Duodenal mucosa (tissue), 2 donors: ENCODE measurements at regions not wholly inside any gene's neighbourhood (a gene's known extent, or its start where the extent isn't known, plus 50 kb on each side); places are given as distances from the start of the nearest gene placed in this dataset.

Source experiments
- H3K27ac ChIP-seq: one replicate; pipeline ENCODE4 v1.7.0; 2013; ENCODE audit warnings: low read depth, low read length
- H3K27me3 ChIP-seq, 2 donors: one replicate each; pipeline ENCODE4 v1.7.0; 2013; ENCODE audit warnings: low read length in 2 of 2, control low read depth in 1 of 2; ENCODE audit not compliant: insufficient read depth in 2 of 2, control insufficient read depth in 1 of 2
- H3K36me3 ChIP-seq, 2 donors: one replicate each; pipeline ENCODE4 v1.7.0; 2013; ENCODE audit warnings: low read length in 2 of 2, control low read depth in 1 of 2; ENCODE audit not compliant: insufficient read depth in 2 of 2, control insufficient read depth in 1 of 2
- H3K4me1 ChIP-seq, 2 donors: one replicate each; pipeline ENCODE4 v1.7.0; 2013; ENCODE audit warnings: low read length in 2 of 2, control low read depth in 1 of 2; ENCODE audit not compliant: insufficient read depth in 2 of 2, control insufficient read depth in 1 of 2
- H3K4me3 ChIP-seq, 2 donors: one replicate each; pipeline ENCODE4 v1.7.0; 2013; ENCODE audit warnings: low read length in 2 of 2, low read depth in 1 of 2
- H3K9ac ChIP-seq, 2 donors: one replicate each; pipeline ENCODE4 v1.7.0; 2013; ENCODE audit warnings: low read length in 2 of 2, low read depth in 1 of 2
- H3K9me3 ChIP-seq, 2 donors: one replicate each; pipeline ENCODE4 v1.7.0; 2013; ENCODE audit warnings: low read length in 2 of 2, control low read depth in 1 of 2; ENCODE audit not compliant: control insufficient read depth in 1 of 2

DNA sequence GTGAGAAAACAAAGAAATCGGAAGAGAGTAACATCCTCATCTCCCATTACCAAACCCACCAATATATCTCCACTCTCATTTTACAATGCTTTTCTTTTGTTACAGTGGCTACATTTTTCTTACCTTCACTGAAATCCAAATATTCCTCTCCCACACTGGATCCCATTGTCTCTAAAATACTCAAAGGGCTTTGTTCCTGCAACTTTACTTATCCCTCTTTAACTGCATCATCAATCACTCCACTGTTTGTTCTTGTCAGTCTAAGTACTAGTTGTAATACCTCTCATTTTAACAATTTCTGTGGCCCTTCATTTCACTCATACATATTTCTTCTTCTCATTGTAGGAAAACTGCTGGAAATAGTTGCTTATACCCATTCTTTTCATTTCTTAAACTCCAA lies 464.2 kb upstream of the PIK3C3 start:
- no peaks in the 10 kb centered on the region for H3K36me3 ChIP-seq
- no peaks in the 10 kb centered on the region for H3K4me1 ChIP-seq
- H3K9ac ChIP-seq: no peak overlapping the region
- H3K27me3 ChIP-seq: no peaks in the 10 kb centered on the region
- H3K9me3 ChIP-seq: no peaks in the 10 kb centered on the region
- H3K27ac ChIP-seq: no peak overlapping the region
- H3K4me3 ChIP-seq: no peak overlapping the region

GRCh38 chr18:41486575-41486974 lies 468.5 kb upstream of the PIK3C3 start:
- no peaks in the 10 kb centered on the region for H3K4me1 ChIP-seq
- no peaks in the 10 kb centered on the region for H3K36me3 ChIP-seq
- H3K9ac ChIP-seq: no peak overlapping the region
- no peak overlapping the region for H3K27ac ChIP-seq
- H3K9me3 ChIP-seq: no peaks in the 10 kb centered on the region
- H3K27me3 ChIP-seq: no peaks in the 10 kb centered on the region
- no peak overlapping the region for H3K4me3 ChIP-seq

DNA sequence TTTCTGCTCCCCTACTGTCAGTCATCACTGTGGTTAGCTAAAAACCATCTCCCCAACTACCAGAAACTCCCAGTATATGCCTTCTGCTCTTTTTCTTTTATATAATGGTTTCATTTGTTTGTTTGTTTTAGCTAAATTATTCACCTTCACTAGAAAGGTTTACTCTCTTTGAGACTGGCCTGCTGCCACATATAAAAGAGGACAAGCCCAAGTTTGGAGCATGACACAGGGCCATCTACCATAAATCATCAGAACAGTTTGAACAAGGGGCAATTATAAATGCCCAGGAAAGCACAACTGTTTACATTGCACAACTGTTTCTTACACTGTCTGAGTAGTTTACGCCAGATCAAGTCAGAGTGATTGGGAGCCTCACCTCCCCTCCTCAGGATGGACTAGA lies 471.0 kb upstream of the PIK3C3 start:
- Histone ChIP-seq H3K27ac (no peak overlapping the region), H3K9me3 (peaks cover 0 to 2% of the 10 kb centered on the region in 2 donors), H3K4me1 (no peaks in the 10 kb centered on the region), H3K4me3 (no peak overlapping the region), H3K9ac (no peak overlapping the region), H3K27me3 (no peaks in the 10 kb centered on the region), H3K36me3 (no peaks in the 10 kb centered on the region)

DNA sequence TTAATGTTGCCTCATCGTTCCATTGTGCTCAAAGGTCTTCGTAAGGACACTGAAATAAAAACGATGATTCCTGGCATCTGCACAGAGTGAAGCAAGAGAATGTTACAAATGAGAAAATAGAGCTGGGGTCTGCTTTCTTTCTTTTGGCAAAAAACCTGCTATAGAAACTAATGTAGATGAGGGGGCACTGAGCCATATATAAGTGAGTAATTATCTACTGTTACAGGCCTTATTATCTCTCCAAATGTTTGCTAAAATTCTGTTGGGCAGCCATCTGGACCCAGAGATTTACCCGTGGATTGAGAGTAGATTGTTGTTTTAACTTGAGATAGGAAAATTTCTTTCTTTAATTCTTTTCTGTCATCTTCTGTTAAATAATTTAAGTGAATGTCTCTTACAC lies 472.5 kb upstream of the PIK3C3 start:
- Histone ChIP-seq H3K4me3 (no peak overlapping the region), H3K4me1 (no peaks in the 10 kb centered on the region), H3K27ac (no peak overlapping the region), H3K9me3 (peaks cover 0 to 4% of the 10 kb centered on the region in 2 donors), H3K27me3 (no peaks in the 10 kb centered on the region), H3K9ac (no peak overlapping the region), H3K36me3 (no peaks in the 10 kb centered on the region)

GRCh38 chr18:41466436-41467160 lies 488.4 kb upstream of the PIK3C3 start:
- Histone ChIP-seq H3K9me3 (no peaks in the 10 kb centered on the region), H3K27me3 (no peaks in the 10 kb centered on the region), H3K4me1 (no peaks in the 10 kb centered on the region), H3K9ac (no peak overlapping the region), H3K4me3 (no peak overlapping the region), H3K36me3 (no peaks in the 10 kb centered on the region), H3K27ac (no peak overlapping the region)

GRCh38 chr18:41465386-41465785 lies 489.6 kb upstream of the PIK3C3 start:
- Histone ChIP-seq H3K9me3 (no peaks in the 10 kb centered on the region), H3K9ac (no peak overlapping the region), H3K27ac (no peak overlapping the region), H3K36me3 (no peaks in the 10 kb centered on the region), H3K27me3 (no peaks in the 10 kb centered on the region), H3K4me3 (no peak overlapping the region), H3K4me1 (no peaks in the 10 kb centered on the region)

DNA sequence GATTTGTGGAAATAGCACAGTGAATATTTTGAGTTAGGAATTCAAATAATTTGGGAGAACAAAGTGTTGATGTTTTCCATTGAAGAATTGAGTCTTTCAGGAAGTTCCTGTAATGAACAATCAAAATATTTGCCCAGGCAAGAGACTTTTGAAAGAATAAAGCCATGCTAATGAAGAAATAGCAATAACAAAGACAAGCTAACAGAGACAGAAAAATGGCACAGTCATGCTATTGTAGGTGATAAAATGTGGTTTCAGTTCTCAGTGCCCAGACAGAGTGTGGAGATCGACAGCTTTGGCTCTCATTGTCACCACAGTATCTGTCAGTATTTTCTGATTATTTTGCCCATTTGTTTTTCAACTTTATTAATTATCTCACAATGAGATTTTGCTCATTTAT lies 490.8 kb upstream of the PIK3C3 start:
- H3K27ac ChIP-seq: no peak overlapping the region

DNA sequence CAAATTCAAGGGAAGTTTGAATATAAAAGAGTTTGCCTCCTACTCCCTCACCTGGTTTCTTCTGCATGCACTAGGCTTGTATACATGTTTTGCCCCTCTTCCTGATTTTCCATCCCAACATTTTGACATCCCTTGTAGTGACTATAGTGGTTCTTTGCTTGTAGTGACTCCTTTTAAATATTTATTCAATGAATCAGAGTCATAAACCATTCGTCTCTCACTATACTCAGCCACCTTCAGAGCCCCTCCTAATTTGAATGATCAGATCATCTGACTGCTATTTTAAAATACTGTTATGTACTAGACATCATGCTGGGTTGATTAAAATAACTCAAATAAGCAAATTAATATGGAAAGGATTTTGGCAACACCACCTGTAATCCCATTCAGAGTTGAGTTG lies 492.1 kb upstream of the PIK3C3 start:
- Histone ChIP-seq H3K27me3 (no peaks in the 10 kb centered on the region), H3K36me3 (no peaks in the 10 kb centered on the region), H3K9me3 (no peaks in the 10 kb centered on the region), H3K4me3 (no peak overlapping the region), H3K9ac (no peak overlapping the region), H3K27ac (no peak overlapping the region), H3K4me1 (no peaks in the 10 kb centered on the region)

More for the DNA sequence above, 490.8 kb upstream of the PIK3C3 start:
- Histone ChIP-seq H3K4me3 (no peak overlapping the region), H3K27me3 (no peaks in the 10 kb centered on the region), H3K4me1 (no peaks in the 10 kb centered on the region), H3K9ac (no peak overlapping the region), H3K36me3 (no peaks in the 10 kb centered on the region), H3K9me3 (no peaks in the 10 kb centered on the region)

DNA sequence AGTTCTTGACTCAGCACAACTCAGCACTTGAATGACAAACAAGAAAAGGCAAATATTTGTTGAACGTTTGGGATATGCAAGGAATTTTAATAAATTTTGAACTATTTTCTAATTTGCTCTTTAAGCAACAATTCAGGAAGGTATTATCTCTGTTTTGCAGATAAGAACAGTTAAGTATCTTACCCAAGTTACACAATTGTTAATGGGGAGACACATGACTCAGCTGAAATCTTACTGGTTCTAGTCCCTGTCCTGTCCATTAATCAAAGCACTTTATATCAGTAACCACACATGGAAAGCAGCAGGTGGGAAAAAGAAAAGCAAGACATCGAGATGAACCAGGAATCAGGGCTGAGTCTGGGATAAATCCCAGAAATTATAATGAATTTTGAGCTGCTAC lies 493.9 kb upstream of the PIK3C3 start:
- no peak overlapping the region for H3K27ac ChIP-seq
- H3K9ac ChIP-seq: no peak overlapping the region
- no peaks in the 10 kb centered on the region for H3K4me1 ChIP-seq
- no peaks in the 10 kb centered on the region for H3K27me3 ChIP-seq
- no peak overlapping the region for H3K4me3 ChIP-seq
- no peaks in the 10 kb centered on the region for H3K36me3 ChIP-seq
- H3K9me3 ChIP-seq: no peaks in the 10 kb centered on the region

- Histone ChIP-seq H3K27me3 (no peaks in the 10 kb centered on the region), H3K36me3 (no peaks in the 10 kb centered on the region), H3K9ac (no peak overlapping the region), H3K4me3 (no peak overlapping the region), H3K4me1 (no peaks in the 10 kb centered on the region), H3K9me3 (no peaks in the 10 kb centered on the region), H3K27ac (no peak overlapping the region)
Observed at GRCh38 chr18:41459656-41460055, 495.4 kb upstream of the PIK3C3 start.

GRCh38 chr18:41458376-41458775 lies 496.7 kb upstream of the PIK3C3 start:
- no peak overlapping the region for H3K9ac ChIP-seq
- H3K9me3 ChIP-seq: no peaks in the 10 kb centered on the region
- H3K27me3 ChIP-seq: no peaks in the 10 kb centered on the region

More at GRCh38 chr18:41458376-41458775, 496.7 kb upstream of the PIK3C3 start:
- H3K4me1 ChIP-seq: no peaks in the 10 kb centered on the region
- H3K36me3 ChIP-seq: no peaks in the 10 kb centered on the region
- no peak overlapping the region for H3K27ac ChIP-seq
- no peak overlapping the region for H3K4me3 ChIP-seq
